Left lung (tissue), 4 donors: ENCODE measurements at regions not wholly inside any gene's neighbourhood (a gene's known extent, or its start where the extent isn't known, plus 50 kb on each side); places are given as distances from the start of the nearest gene placed in this dataset.

ENCODE experiments used
- ATAC-seq: fragments of 200-7000 bp; cut with Tn5 transposase; one replicate; pipeline ENCODE4 v1.9.1; 2020; ENCODE audit warnings: moderate library complexity
- DNase-seq, 4 donors: peaks; one replicate each; pipeline ENCODE4 v3.0.0-alpha.2; 2013 to 2020
- H3K27ac ChIP-seq, 2 donors: fragments of 200-600 bp; sonication (generic) in 1 of 2; one replicate each; pipeline versions ENCODE4 v1.5.0 to v1.8.0; 2020 to 2021
- H3K27me3 ChIP-seq, 2 donors: fragments of 200-600 bp; sonication (generic) in 1 of 2; one replicate each; pipeline versions ENCODE4 v1.5.0 to v1.8.0; 2020 to 2021
- H3K36me3 ChIP-seq, 2 donors: fragments of 200-600 bp; sonication (generic) in 1 of 2; one replicate each; pipeline versions ENCODE4 v1.5.0 to v1.8.0; 2020 to 2021
- H3K4me1 ChIP-seq, 2 donors: fragments of 200-600 bp; one replicate each; pipeline ENCODE4 v1.8.0; 2021
- H3K4me3 ChIP-seq, 2 donors: fragments of 200-600 bp; sonication (generic) in 1 of 2; one replicate each; pipeline versions ENCODE4 v1.5.0 to v1.8.0; 2020 to 2021; ENCODE audit warnings: mild to moderate bottlenecking in 1 of 2
- H3K9me3 ChIP-seq, 2 donors: fragments of 200-600 bp; sonication (generic) in 1 of 2; one replicate each; pipeline versions ENCODE4 v1.5.0 to v1.8.0; 2020 to 2021
- intact Hi-C, 2 donors: fragments of 100-400 bp; cut with DNase I; formaldehyde crosslinking; loops; one replicate each; pipeline versions ENCODE4 v1.11.2 to v1.14.2; 2022
- TF ChIP-seq, protein P1 (sequence below), 2 donors: fragments of 200-600 bp; sonication (generic) in 1 of 2; IDR thresholded peaks; one replicate each; pipeline versions ENCODE4 v1.5.0 to v1.8.0; 2021; ENCODE audit warnings: antibody characterized with exemption in 2 of 2
- donor health status: DM: no; HTN: yes; CAD: no.
- donor health status: DM: no; HTN: no; CAD: no.

DNA sequence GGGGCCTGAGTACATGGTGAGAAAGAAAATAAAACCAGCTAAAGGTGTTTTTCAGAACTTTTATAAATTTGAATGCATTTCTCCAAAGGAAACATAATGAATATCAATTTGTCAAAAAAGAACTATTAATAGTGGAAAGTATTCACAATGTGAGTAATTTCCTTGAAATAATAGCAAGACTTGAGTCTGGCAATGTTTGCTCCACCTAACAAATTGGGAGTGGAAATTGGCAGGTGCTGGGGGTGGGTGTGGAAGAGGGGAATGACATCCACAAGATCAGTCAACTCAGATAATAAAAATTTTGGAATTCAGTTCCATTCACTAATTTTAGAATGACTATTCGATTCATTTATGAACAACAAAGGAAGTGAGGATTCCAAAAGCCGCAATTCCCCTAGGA, 884.8 kb upstream of the SLIT2 start:
- no peak overlapping the region for H3K4me3 ChIP-seq

DNA sequence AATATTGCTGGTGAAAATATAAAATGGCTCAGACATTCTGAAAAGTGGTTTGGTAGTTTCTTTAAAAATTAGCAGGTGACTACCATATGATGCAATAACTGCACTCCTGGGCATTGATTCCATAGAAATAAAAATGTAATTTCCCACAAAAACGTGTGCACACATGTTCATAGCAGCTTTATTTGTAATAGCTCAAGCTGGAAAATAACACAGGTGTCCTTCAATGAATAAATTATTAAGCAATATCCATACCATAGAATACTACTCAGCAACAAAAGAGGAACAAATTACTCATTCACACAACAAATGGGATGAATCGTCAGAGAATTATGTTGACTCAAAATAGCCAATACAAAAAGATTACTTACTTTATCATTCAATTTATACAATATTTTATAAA, 893.7 kb upstream of the SLIT2 start:
- H3K27me3 ChIP-seq, result no peaks in the 10 kb centered on the region
- no peaks in the 10 kb centered on the region for H3K4me1 ChIP-seq
- TF ChIP-seq, protein P1, sequence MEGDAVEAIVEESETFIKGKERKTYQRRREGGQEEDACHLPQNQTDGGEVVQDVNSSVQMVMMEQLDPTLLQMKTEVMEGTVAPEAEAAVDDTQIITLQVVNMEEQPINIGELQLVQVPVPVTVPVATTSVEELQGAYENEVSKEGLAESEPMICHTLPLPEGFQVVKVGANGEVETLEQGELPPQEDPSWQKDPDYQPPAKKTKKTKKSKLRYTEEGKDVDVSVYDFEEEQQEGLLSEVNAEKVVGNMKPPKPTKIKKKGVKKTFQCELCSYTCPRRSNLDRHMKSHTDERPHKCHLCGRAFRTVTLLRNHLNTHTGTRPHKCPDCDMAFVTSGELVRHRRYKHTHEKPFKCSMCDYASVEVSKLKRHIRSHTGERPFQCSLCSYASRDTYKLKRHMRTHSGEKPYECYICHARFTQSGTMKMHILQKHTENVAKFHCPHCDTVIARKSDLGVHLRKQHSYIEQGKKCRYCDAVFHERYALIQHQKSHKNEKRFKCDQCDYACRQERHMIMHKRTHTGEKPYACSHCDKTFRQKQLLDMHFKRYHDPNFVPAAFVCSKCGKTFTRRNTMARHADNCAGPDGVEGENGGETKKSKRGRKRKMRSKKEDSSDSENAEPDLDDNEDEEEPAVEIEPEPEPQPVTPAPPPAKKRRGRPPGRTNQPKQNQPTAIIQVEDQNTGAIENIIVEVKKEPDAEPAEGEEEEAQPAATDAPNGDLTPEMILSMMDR (IDR thresholded peaks at IDR 0.05), result no peak
- ATAC-seq (no peak), DNase-seq (no peak)
- H3K4me3 ChIP-seq, result no peak overlapping the region
- H3K36me3 ChIP-seq, result no peaks in the 10 kb centered on the region
- H3K27ac ChIP-seq, result no peak overlapping the region
- intact Hi-C loops, result no loop called here
- H3K9me3 ChIP-seq, result no peaks in the 10 kb centered on the region

More for the DNA sequence above, 884.8 kb upstream of the SLIT2 start:
- H3K36me3 ChIP-seq, result no peaks in the 10 kb centered on the region
- TF ChIP-seq, protein P1 (IDR thresholded peaks at IDR 0.05), result no peak
- H3K9me3 ChIP-seq, result no peaks in the 10 kb centered on the region
- intact Hi-C loops, result no loop called here
- no peaks in the 10 kb centered on the region for H3K4me1 ChIP-seq
- no peak overlapping the region for H3K27ac ChIP-seq
- no peaks in the 10 kb centered on the region for H3K27me3 ChIP-seq
- ATAC-seq, result no peak
- no peak for DNase-seq

DNA sequence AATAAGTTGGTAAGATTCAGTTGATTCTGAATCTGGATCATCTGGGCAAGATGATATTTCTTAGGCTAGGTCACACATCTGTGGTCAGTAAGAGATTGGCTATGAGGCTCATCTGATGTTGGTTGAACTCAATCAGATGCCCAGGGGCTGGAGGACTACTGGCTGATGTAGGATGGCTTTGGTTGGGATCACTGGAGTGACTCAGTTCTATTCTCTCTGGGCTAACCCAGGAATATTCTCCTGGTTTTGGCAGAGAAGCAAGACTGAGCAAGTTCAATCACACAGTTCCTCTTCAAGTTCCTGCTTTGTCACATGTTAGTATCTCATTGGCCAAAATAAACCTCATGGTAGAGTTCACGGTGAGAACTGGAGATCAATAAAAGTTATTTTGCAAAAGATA, 902.3 kb upstream of the SLIT2 start:
- ATAC-seq (no peak), DNase-seq (no peak)
- Histone ChIP-seq H3K27ac (no peak overlapping the region), H3K9me3 (no peaks in the 10 kb centered on the region), H3K27me3 (no peaks in the 10 kb centered on the region), H3K4me3 (no peak overlapping the region), H3K36me3 (no peaks in the 10 kb centered on the region), H3K4me1 (no peaks in the 10 kb centered on the region)
- intact Hi-C loops, result no loop called here
- TF ChIP-seq, protein P1 (IDR thresholded peaks at IDR 0.05), result no peak

DNA sequence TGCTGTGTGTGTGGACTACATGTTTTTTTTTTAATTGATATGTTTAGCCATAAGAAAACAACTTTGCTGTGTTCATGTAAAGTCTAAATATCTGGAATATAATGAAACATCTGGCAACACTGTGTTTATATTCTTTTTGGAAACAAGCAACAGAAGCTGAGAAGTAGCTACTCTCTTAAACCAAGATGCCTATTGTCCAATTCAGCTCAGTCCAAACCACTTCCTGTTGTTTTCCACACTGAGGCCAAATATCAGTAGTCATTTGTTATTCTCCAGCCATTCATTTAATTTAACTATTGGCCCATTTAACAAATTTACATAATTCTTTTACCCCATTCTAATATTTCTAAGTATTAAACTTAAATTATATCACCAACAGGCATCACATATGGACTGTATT, 903.0 kb upstream of the SLIT2 start:
- no peaks in the 10 kb centered on the region for H3K9me3 ChIP-seq
- H3K4me3 ChIP-seq, result no peak overlapping the region
- no peaks in the 10 kb centered on the region for H3K36me3 ChIP-seq
- TF ChIP-seq, protein P1 (IDR thresholded peaks at IDR 0.05), result no peak
- DNase-seq (no peak), ATAC-seq (no peak)
- no peak overlapping the region for H3K27ac ChIP-seq
- no peaks in the 10 kb centered on the region for H3K4me1 ChIP-seq
- intact Hi-C loops, result no loop called here
- H3K27me3 ChIP-seq, result no peaks in the 10 kb centered on the region

DNA sequence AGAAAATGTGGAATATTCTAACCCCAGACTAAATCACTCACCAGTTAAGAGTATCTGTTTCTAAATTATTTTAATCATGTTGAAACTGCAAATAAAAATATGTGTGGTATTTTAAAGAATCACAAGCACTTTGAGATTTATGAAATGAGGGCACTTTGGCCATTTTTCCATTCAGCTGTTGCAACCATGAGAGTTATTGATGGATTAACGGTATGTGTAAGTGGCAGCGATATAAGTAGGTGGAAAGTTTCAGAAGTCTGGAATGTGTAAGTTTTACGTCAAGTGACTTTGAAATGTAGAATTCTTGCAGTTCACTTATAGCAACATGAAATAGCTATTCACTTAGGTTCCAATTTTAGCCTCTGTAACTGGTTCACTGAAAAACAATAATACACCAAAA, 905.1 kb upstream of the SLIT2 start:
- DNase-seq (no peak), ATAC-seq (no peak)
- Histone ChIP-seq H3K27ac (no peak overlapping the region), H3K4me1 (no peaks in the 10 kb centered on the region), H3K27me3 (no peaks in the 10 kb centered on the region), H3K36me3 (no peaks in the 10 kb centered on the region), H3K4me3 (no peak overlapping the region), H3K9me3 (no peaks in the 10 kb centered on the region)
- TF ChIP-seq, protein P1 (IDR thresholded peaks at IDR 0.05), result no peak
- intact Hi-C loops, result no loop called here
